GM23338 (cell line): ENCODE measurements at regions not wholly inside any gene's neighbourhood (a gene's known extent, or its start where the extent isn't known, plus 50 kb on each side); places are given as distances from the start of the nearest gene placed in this dataset.

Source experiments
- ATAC-seq: fragments of 200-7000 bp; cut with Tn5 transposase; 3 replicates; pipeline ENCODE4 v1.9.1; 2020
- DNase-seq: peaks from one replicate; pipeline ENCODE4 v3.0.0-alpha.2; 2015; ENCODE audit warnings: low spot score
- H2AFZ ChIP-seq: fragments of 200-600 bp; sonication (generic); 2 replicates; pipeline ENCODE4 v1.8.0; 2016; ENCODE audit warnings: antibody characterized with exemption, mild to moderate bottlenecking, moderate library complexity
- H3F3A ChIP-seq: fragments of 200-600 bp; sonication (generic); replicated peaks from 2 replicates; pipeline ENCODE4 v1.8.0; 2017; ENCODE audit warnings: antibody characterized with exemption, mixed run types, low read depth
- H3K27ac ChIP-seq: fragments of 200-600 bp; sonication (generic); 2 replicates; pipeline ENCODE4 v1.6.1; 2016; ENCODE audit warnings: low read depth
- H3K27me3 ChIP-seq: fragments of 200-600 bp; sonication (generic); 2 replicates; pipeline ENCODE4 v1.8.0; 2016; ENCODE audit warnings: mild to moderate bottlenecking, mixed run types, moderate library complexity; ENCODE audit not compliant: insufficient read depth
- H3K36me3 ChIP-seq: fragments of 200-600 bp; sonication (generic); 2 replicates; pipeline ENCODE4 v1.8.0; 2016; ENCODE audit warnings: mild to moderate bottlenecking; ENCODE audit not compliant: insufficient read depth
- H3K4me1 ChIP-seq: fragments of 200-600 bp; sonication (generic); 2 replicates; pipeline ENCODE4 v1.8.0; 2016; ENCODE audit warnings: mild to moderate bottlenecking, moderate library complexity; ENCODE audit not compliant: insufficient read depth
- H3K4me2 ChIP-seq: fragments of 200-600 bp; sonication (generic); 2 replicates; pipeline ENCODE4 v1.7.1; 2017; ENCODE audit warnings: mixed run types
- H3K4me3 ChIP-seq: fragments of 200-600 bp; sonication (generic); 2 replicates; pipeline ENCODE4 v1.6.1; 2016; ENCODE audit warnings: mixed run types
- H3K79me2 ChIP-seq: fragments of 200-600 bp; sonication (generic); replicated peaks from 2 replicates; pipeline ENCODE4 v1.8.0; 2017; ENCODE audit warnings: mild to moderate bottlenecking; ENCODE audit not compliant: insufficient read depth
- H3K9me2 ChIP-seq: fragments of 200-600 bp; sonication (generic); 2 replicates; pipeline ENCODE4 v1.8.0; 2017; ENCODE audit not compliant: insufficient read depth
- H4K20me1 ChIP-seq: fragments of 200-600 bp; sonication (generic); replicated peaks from 2 replicates; pipeline ENCODE4 v1.8.0; 2017; ENCODE audit warnings: mild to moderate bottlenecking; ENCODE audit not compliant: insufficient read depth
- H3K27ac Mint-ChIP-seq: 2 replicates; pipeline ENCODE4 v1.8.0; 2020; ENCODE audit warnings: inconsistent platforms, mild to moderate bottlenecking, moderate library complexity, mixed read lengths
- H3K27me3 Mint-ChIP-seq: 3 replicates; pipeline ENCODE4 v1.8.0; 2022; ENCODE audit warnings: low read depth, mild to moderate bottlenecking, moderate library complexity, mixed read lengths, inconsistent platforms; ENCODE audit not compliant: insufficient read depth, poor library complexity
- H3K36me3 Mint-ChIP-seq: 3 replicates; pipeline ENCODE4 v1.8.0; 2021; ENCODE audit warnings: low read depth, mild to moderate bottlenecking, inconsistent platforms, moderate library complexity, mixed read lengths
- H3K4me1 Mint-ChIP-seq: 3 replicates; pipeline ENCODE4 v1.8.0; 2020; ENCODE audit warnings: mild to moderate bottlenecking, inconsistent platforms, mixed read lengths
- H3K4me3 Mint-ChIP-seq: 3 replicates; pipeline ENCODE4 v1.8.0; 2021; ENCODE audit warnings: moderate library complexity, mild to moderate bottlenecking, inconsistent platforms, mixed read lengths
- H3K9me3 Mint-ChIP-seq: 3 replicates; pipeline ENCODE4 v1.8.0; 2020; ENCODE audit warnings: moderate library complexity, mild to moderate bottlenecking, inconsistent platforms, mixed read lengths
- EZH2 ChIP-seq: fragments of 200-600 bp; sonication (generic); IDR thresholded peaks from one replicate; pipeline ENCODE4 v1.8.0; 2017; ENCODE audit warnings: antibody characterized with exemption, mild to moderate bottlenecking, low read depth; ENCODE audit not compliant: unreplicated experiment
- EZH2phosphoT487 ChIP-seq: fragments of 200-600 bp; sonication (generic); IDR thresholded peaks from one replicate; pipeline ENCODE4 v1.8.1; 2018; ENCODE audit warnings: antibody characterized with exemption; ENCODE audit not compliant: unreplicated experiment
- JUNB ChIP-seq: IDR thresholded peaks from one replicate; pipeline ENCODE4 v1.6.1; 2016; ENCODE audit warnings: antibody characterized with exemption; ENCODE audit not compliant: unreplicated experiment
- NANOG ChIP-seq: IDR thresholded peaks from 2 replicates; pipeline ENCODE4 v1.6.1; 2016; ENCODE audit warnings: antibody characterized with exemption, borderline replicate concordance
- STAT1 ChIP-seq: IDR thresholded peaks from one replicate; pipeline ENCODE4 v1.6.1; 2016; ENCODE audit warnings: antibody characterized with exemption; ENCODE audit not compliant: unreplicated experiment
- ZNF114 ChIP-seq: fragments of 250-450 bp; sonication (Bioruptor Pico); IDR thresholded peaks from 2 replicates; pipeline ENCODE4 v1.5.0; 2020; ENCODE audit warnings: mild to moderate bottlenecking, moderate library complexity
- ZNF331 ChIP-seq: fragments of 250-450 bp; sonication (Bioruptor Pico); IDR thresholded peaks from 2 replicates; pipeline ENCODE4 v1.5.0; 2020; ENCODE audit warnings: low read depth, mild to moderate bottlenecking, moderate library complexity
- TF ChIP-seq, protein P1 (sequence below): IDR thresholded peaks from 2 replicates; pipeline ENCODE4 v1.6.1; 2016; ENCODE audit warnings: antibody characterized with exemption
- TF ChIP-seq, protein P2 (sequence below), 2 experiments: fragments of 200-600 bp in 1 of 2; sonication (generic) in 1 of 2; conservative IDR thresholded peaks; 2 replicates each; pipeline versions ENCODE4 v1.5.1 to v1.6.1; 2016 to 2017; ENCODE audit warnings: antibody characterized with exemption in 2 of 2, low read depth in 2 of 2, mild to moderate bottlenecking in 2 of 2, moderate library complexity in 1 of 2
- TF ChIP-seq, protein P3 (sequence below): IDR thresholded peaks from one replicate; pipeline ENCODE4 v1.6.1; 2018; ENCODE audit warnings: antibody characterized with exemption; ENCODE audit not compliant: unreplicated experiment

DNA sequence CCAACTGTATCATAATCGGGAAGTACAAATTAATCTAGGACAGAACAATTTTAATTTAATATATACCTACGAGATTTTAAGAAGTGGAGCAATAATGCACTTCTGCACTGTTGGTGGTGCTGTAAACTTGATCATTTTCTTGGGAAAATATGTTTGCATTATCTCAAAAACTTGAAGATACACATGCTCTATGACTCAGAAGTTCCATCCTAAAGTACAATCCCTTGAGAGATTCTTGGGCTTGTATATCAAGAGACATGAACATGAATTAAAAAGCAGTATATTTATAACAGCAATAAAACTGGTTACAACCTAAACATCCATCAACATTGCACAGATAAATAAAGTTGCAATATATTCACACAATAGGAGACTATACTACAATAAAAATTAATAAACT lies 168.8 kb downstream of the CLCN4 start (continued):
- TF ChIP-seq, protein P1, sequence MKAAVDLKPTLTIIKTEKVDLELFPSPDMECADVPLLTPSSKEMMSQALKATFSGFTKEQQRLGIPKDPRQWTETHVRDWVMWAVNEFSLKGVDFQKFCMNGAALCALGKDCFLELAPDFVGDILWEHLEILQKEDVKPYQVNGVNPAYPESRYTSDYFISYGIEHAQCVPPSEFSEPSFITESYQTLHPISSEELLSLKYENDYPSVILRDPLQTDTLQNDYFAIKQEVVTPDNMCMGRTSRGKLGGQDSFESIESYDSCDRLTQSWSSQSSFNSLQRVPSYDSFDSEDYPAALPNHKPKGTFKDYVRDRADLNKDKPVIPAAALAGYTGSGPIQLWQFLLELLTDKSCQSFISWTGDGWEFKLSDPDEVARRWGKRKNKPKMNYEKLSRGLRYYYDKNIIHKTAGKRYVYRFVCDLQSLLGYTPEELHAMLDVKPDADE = no peak
- TF ChIP-seq ZNF114 (no peak), JUNB (no peak), ZNF331 (CRISPR knock-in tag) (no peak)

DNA sequence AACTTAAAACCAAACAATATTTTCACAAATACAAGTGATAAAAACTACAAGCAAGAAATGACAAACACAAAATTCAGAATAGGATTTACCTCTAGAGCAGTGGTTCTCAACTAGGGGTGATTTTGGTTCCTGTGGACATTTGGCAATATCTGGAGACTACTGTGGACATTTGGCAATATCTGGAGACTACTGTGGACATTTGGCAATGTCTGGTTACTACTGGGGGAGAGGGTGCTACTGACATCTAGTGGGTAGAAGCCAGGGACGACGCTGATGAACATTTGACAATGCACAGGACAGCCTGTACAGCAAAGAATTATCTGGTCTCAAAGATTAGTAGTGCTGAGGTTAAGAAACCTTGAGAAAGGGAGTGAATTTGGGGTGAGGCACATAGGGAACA lies 169.8 kb downstream of the CLCN4 start:
- Mint-ChIP-seq H3K27ac (no peak overlapping the region), H3K27me3 (no peaks in the 10 kb centered on the region), H3K9me3 (no peaks in the 10 kb centered on the region), H3K36me3 (no peaks in the 10 kb centered on the region), H3K4me3 (no peak overlapping the region), H3K4me1 (peaks cover 7% of the 10 kb centered on the region)
- DNase-seq = no peak
- no peaks in the 10 kb centered on the region for H3F3A ChIP-seq
- H3K4me2 ChIP-seq = no peak overlapping the region
- H3K79me2 ChIP-seq = no peaks in the 10 kb centered on the region
- no peaks in the 10 kb centered on the region for H3K27me3 ChIP-seq
- no peaks in the 10 kb centered on the region for H3K36me3 ChIP-seq
- ATAC-seq = no peak
- H3K4me1 ChIP-seq = no peaks in the 10 kb centered on the region; the same call in 1 of the 2 replicates
- H3K4me3 ChIP-seq = no peak overlapping the region
- H3K9me2 ChIP-seq = no peaks in the 10 kb centered on the region
- no peak overlapping the region for H2AFZ ChIP-seq
- no peak overlapping the region for H3K27ac ChIP-seq
- TF ChIP-seq, protein P2, sequence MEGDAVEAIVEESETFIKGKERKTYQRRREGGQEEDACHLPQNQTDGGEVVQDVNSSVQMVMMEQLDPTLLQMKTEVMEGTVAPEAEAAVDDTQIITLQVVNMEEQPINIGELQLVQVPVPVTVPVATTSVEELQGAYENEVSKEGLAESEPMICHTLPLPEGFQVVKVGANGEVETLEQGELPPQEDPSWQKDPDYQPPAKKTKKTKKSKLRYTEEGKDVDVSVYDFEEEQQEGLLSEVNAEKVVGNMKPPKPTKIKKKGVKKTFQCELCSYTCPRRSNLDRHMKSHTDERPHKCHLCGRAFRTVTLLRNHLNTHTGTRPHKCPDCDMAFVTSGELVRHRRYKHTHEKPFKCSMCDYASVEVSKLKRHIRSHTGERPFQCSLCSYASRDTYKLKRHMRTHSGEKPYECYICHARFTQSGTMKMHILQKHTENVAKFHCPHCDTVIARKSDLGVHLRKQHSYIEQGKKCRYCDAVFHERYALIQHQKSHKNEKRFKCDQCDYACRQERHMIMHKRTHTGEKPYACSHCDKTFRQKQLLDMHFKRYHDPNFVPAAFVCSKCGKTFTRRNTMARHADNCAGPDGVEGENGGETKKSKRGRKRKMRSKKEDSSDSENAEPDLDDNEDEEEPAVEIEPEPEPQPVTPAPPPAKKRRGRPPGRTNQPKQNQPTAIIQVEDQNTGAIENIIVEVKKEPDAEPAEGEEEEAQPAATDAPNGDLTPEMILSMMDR (conservative IDR thresholded peaks at IDR 0.05; ENCODE audit: low read depth in 2 of 2) = peak; percentile 10 to 49; a peak in 2 of 4 replicates
- TF ChIP-seq STAT1 = no peak
- TF ChIP-seq ZNF114 = no peak
- TF ChIP-seq NANOG = no peak
- TF ChIP-seq EZH2 = no peak
- no peak for TF ChIP-seq EZH2phosphoT487
- TF ChIP-seq, protein P1 = no peak
- TF ChIP-seq, protein P3, sequence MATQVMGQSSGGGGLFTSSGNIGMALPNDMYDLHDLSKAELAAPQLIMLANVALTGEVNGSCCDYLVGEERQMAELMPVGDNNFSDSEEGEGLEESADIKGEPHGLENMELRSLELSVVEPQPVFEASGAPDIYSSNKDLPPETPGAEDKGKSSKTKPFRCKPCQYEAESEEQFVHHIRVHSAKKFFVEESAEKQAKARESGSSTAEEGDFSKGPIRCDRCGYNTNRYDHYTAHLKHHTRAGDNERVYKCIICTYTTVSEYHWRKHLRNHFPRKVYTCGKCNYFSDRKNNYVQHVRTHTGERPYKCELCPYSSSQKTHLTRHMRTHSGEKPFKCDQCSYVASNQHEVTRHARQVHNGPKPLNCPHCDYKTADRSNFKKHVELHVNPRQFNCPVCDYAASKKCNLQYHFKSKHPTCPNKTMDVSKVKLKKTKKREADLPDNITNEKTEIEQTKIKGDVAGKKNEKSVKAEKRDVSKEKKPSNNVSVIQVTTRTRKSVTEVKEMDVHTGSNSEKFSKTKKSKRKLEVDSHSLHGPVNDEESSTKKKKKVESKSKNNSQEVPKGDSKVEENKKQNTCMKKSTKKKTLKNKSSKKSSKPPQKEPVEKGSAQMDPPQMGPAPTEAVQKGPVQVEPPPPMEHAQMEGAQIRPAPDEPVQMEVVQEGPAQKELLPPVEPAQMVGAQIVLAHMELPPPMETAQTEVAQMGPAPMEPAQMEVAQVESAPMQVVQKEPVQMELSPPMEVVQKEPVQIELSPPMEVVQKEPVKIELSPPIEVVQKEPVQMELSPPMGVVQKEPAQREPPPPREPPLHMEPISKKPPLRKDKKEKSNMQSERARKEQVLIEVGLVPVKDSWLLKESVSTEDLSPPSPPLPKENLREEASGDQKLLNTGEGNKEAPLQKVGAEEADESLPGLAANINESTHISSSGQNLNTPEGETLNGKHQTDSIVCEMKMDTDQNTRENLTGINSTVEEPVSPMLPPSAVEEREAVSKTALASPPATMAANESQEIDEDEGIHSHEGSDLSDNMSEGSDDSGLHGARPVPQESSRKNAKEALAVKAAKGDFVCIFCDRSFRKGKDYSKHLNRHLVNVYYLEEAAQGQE = no peak
- no peaks in the 10 kb centered on the region for H4K20me1 ChIP-seq
